SU-DHL-6 (cell line): ENCODE measurements at regions not wholly inside any gene's neighbourhood (a gene's known extent, or its start where the extent isn't known, plus 50 kb on each side); places are given as distances from the start of the nearest gene placed in this dataset.

ENCODE experiments used
- EZH2phosphoT487 ChIP-seq: fragments of 200-600 bp; sonication (generic), shearing (Covaris generic); conservative IDR thresholded peaks from 2 replicates; pipeline ENCODE4 v1.6.1; 2018; ENCODE audit warnings: mild to moderate bottlenecking, antibody characterized with exemption, low read length, moderate library complexity, mixed read lengths
- TF ChIP-seq, protein P1 (sequence below): fragments of 200-600 bp; sonication (generic); IDR thresholded peaks from one replicate; pipeline ENCODE4 v1.5.1; 2017; ENCODE audit warnings: antibody characterized with exemption, mild to moderate bottlenecking, low read length, moderate library complexity; ENCODE audit not compliant: insufficient read depth, poor library complexity, severe bottlenecking

DNA sequence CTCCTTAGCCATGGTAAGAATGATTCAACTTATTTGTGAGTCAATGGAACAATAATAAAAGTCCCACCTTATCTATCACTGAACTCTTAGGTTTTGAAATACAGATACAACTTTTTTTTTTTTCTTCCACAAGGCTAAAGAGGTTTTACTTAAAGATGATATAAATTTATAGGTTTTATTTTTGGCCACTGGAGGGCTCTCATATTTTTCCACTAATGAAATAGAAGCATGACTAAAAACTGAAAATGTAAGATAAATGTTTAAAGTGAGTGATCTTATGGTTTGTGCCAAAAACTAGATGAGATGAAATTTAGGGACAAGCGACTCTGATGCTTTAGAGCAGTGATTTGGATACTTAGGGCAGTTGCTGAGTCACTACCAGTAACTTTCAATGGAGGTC is 499.0 kb downstream of the NUF2 start:
- TF ChIP-seq EZH2phosphoT487 = no peak
- TF ChIP-seq, protein P1, sequence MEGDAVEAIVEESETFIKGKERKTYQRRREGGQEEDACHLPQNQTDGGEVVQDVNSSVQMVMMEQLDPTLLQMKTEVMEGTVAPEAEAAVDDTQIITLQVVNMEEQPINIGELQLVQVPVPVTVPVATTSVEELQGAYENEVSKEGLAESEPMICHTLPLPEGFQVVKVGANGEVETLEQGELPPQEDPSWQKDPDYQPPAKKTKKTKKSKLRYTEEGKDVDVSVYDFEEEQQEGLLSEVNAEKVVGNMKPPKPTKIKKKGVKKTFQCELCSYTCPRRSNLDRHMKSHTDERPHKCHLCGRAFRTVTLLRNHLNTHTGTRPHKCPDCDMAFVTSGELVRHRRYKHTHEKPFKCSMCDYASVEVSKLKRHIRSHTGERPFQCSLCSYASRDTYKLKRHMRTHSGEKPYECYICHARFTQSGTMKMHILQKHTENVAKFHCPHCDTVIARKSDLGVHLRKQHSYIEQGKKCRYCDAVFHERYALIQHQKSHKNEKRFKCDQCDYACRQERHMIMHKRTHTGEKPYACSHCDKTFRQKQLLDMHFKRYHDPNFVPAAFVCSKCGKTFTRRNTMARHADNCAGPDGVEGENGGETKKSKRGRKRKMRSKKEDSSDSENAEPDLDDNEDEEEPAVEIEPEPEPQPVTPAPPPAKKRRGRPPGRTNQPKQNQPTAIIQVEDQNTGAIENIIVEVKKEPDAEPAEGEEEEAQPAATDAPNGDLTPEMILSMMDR = peak; percentile 23
